ENCODE measurements at regions not wholly inside any gene's neighbourhood (a gene's known extent, or its start where the extent isn't known, plus 50 kb on each side); places are given as distances from the start of the nearest gene placed in this dataset.
A peak's percentile ranks its signal among the peaks of the same experiment; 100 is the strongest.

GRCh38 chr6:145213614-145214013, 521.7 kb downstream of the EPM2A start:
- no peak for TF ChIP-seq CTCF (IDR thresholded peaks at IDR 0.05; ENCODE audit: low read depth, low read length)
- Histone ChIP-seq H3K4me1 (peaks cover 9% of the 10 kb centered on the region; the same call in 1 of the 2 replicates), H3K4me3 (ENCODE audit: low read depth, low read length) (no peak overlapping the region), H3K9me3 (no peaks in the 10 kb centered on the region), H3K36me3 (no peaks in the 10 kb centered on the region), H3K27me3 (no peaks in the 10 kb centered on the region)
- DNase-seq, result no peak

- TF ChIP-seq CTCF (IDR thresholded peaks at IDR 0.05; ENCODE audit: low read depth, low read length), result peak; percentile 51
- H3K27me3 ChIP-seq, result no peaks in the 10 kb centered on the region
- DNase-seq, result no peak
- H3K9me3 ChIP-seq, result no peaks in the 10 kb centered on the region
- H3K4me1 ChIP-seq, result peaks cover 9% of the 10 kb centered on the region; the same call in 1 of the 2 replicates
- H3K4me3 ChIP-seq (ENCODE audit: low read depth, low read length), result no peak overlapping the region
- no peaks in the 10 kb centered on the region for H3K36me3 ChIP-seq
Measured at GRCh38 chr6:145214570-145214969, 520.8 kb downstream of the EPM2A start.

GRCh38 chr6:145224450-145224849, 510.9 kb downstream of the EPM2A start:
- Histone ChIP-seq H3K4me3 (ENCODE audit: low read depth, low read length) (no peak overlapping the region), H3K9me3 (no peaks in the 10 kb centered on the region), H3K4me1 (no peaks in the 10 kb centered on the region), H3K27me3 (no peaks in the 10 kb centered on the region), H3K36me3 (no peaks in the 10 kb centered on the region)
- DNase-seq, result no peak
- no peak for TF ChIP-seq CTCF (IDR thresholded peaks at IDR 0.05; ENCODE audit: low read depth, low read length)

- H3K27me3 ChIP-seq, result no peaks in the 10 kb centered on the region
- no peak overlapping the region for H3K4me3 ChIP-seq (ENCODE audit: low read depth, low read length)
- H3K9me3 ChIP-seq, result no peaks in the 10 kb centered on the region
- H3K36me3 ChIP-seq, result no peaks in the 10 kb centered on the region
- no peak for DNase-seq
- no peaks in the 10 kb centered on the region for H3K4me1 ChIP-seq
- TF ChIP-seq CTCF (IDR thresholded peaks at IDR 0.05; ENCODE audit: low read depth, low read length), result no peak
Measured at GRCh38 chr6:145225500-145225899, 509.8 kb downstream of the EPM2A start.

GRCh38 chr6:145227593-145227992, 507.7 kb downstream of the EPM2A start:
- no peaks in the 10 kb centered on the region for H3K4me1 ChIP-seq
- no peak for DNase-seq
- no peaks in the 10 kb centered on the region for H3K27me3 ChIP-seq
- H3K36me3 ChIP-seq, result no peaks in the 10 kb centered on the region
- H3K9me3 ChIP-seq, result no peaks in the 10 kb centered on the region
- TF ChIP-seq CTCF (IDR thresholded peaks at IDR 0.05; ENCODE audit: low read depth, low read length), result no peak
- no peak overlapping the region for H3K4me3 ChIP-seq (ENCODE audit: low read depth, low read length)

DNA sequence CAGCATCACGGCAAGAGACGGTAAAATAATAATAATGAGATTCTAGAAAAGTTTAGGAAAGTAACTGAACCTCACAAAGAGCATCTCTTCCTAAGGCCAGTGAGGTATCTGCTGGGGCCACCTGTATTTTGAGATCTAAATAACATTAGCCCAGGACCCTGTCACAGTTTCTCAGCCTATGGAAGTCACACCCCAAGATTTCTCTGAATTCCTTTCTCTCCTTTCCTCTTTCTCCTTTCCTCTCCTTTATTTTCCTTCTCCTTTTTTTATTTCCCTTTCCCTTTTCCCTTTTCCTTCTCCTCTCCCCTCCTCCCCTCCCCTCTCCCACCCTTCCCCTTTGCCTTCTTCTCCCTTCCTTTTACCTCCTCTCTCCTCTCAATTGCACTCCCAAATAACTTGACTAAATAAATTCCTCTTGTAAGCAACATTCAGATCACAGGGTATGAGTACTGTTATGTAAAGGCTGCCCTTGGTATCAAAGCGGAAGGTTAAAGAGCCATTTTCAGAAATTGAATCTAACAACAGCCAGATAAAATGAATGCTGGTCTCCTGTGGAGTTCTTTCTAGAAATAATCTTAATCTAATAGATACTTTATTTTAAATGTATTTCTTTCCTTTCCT, 506.2 kb downstream of the EPM2A start:
- TF ChIP-seq CTCF (IDR thresholded peaks at IDR 0.05; ENCODE audit: low read depth, low read length), result no peak
- Histone ChIP-seq H3K4me1 (no peaks in the 10 kb centered on the region), H3K27me3 (no peaks in the 10 kb centered on the region), H3K9me3 (no peaks in the 10 kb centered on the region), H3K4me3 (ENCODE audit: low read depth, low read length) (no peak overlapping the region), H3K36me3 (no peaks in the 10 kb centered on the region)
- DNase-seq, result no peak
